ENCODE measurements at regions not wholly inside any gene's neighbourhood (a gene's known extent, or its start where the extent isn't known, plus 50 kb on each side); places are given as distances from the start of the nearest gene placed in this dataset.
"Not testable (repeated sequence)": the region's sequence is repeated elsewhere in the genome, so short reads cannot be mapped to it uniquely, and the experiment has no call there.

DNA sequence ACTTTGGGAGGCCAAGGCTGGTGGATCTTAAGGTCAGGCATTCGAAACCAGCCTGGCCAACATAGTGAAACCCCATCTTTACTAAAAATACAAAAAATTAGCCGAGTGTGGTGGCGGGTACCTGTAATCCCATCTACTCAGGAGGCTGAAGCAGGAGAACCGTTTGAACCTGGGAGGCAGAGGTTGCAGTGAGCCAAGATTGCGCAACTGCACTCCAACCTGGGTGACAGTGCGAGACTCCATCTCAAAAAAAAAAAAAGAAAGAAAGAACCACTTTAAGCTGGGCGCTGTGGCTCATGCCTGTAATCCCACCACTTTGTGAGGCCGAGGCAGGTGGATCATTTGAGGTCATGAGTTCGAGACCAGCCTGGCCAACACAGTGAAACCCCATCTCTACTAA, 119.8 kb upstream of the NETO1 start:
- not testable (repeated sequence) for H3K4me1 ChIP-seq (ENCODE audit: insufficient read depth); H3K4me3 ChIP-seq (ENCODE audit: low read depth, low read length); DNase-seq (ENCODE audit: extremely low spot score); H3K27ac ChIP-seq (ENCODE audit: low read depth); H3K36me3 ChIP-seq (ENCODE audit: insufficient read depth)
- WGBS = 78% methylated on average over 9 of the region's 9 CpGs

DNA sequence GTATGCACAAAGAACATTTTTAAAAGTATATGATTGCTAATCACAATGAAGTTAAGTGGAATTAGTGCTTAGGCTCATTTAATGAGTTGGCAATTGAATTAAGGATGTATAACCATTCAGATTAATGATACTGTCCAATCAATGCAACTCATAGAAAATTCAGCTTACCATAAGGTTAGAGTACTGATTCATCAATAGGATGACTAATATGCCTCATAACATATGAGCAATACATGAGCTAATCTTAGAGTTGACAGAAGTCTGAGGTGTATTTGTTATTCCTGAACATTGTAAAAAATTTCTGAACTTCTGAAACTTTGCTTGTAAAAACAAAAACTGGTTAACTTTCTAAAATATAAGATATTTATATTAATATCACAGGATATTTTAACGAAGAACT, 118.3 kb upstream of the NETO1 start:
- no peaks in the 10 kb centered on the region for H3K4me1 ChIP-seq (ENCODE audit: insufficient read depth)
- WGBS = 88% methylated on average over 1 of the region's 1 CpG

DNA sequence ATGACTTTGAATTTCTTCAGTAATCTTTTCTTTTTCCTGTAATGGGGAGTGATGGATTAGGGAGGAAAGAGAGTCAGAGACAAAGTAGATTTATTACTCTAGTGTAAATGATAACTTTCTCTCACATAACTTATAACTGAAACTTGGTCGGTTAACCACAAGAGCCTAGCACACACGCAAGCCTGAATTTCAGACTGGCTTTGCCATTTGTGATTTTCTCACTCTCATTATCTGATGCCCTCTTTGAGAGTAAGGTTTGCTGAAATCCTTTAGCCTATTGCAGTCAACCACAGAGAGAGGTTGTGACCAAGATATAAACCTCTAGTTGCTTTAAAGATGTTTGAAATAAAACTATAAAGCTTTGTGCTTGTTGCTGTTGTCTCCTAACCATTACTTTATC, 117.9 kb upstream of the NETO1 start:
- H3K4me1 ChIP-seq (ENCODE audit: insufficient read depth) = no peaks in the 10 kb centered on the region
- no peak overlapping the region for H3K27ac ChIP-seq (ENCODE audit: low read depth)
- WGBS = 25% methylated on average over 2 of the region's 2 CpGs
- no peak for DNase-seq (ENCODE audit: extremely low spot score)
- H3K4me3 ChIP-seq (ENCODE audit: low read depth, low read length) = no peak overlapping the region
- H3K36me3 ChIP-seq (ENCODE audit: insufficient read depth) = no peaks in the 10 kb centered on the region

More for the DNA sequence above, 118.3 kb upstream of the NETO1 start:
- DNase-seq (ENCODE audit: extremely low spot score) = no peak
- Histone ChIP-seq H3K27ac (ENCODE audit: low read depth) (no peak overlapping the region), H3K36me3 (ENCODE audit: insufficient read depth) (no peaks in the 10 kb centered on the region), H3K4me3 (ENCODE audit: low read depth, low read length) (no peak overlapping the region)

DNA sequence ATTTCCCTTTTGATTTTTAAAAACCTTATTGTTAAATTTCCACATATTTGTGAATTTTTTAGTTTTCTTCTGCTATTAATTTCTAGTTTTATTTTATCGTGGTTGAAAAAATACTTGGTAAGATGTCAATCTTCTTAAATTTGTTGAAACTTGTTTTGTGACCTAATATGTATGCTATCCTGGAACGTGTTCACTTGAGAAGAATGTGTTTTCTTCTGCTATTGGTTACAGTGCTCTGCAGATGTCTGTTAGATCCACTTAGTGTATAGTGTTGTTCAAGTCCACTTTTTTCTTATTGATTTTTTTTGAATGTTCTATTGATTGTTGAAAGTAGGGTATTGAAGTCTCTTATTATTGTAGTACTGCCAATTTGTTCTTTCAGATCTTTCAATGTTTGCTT, 116.5 kb upstream of the NETO1 start:
- H3K27ac ChIP-seq (ENCODE audit: low read depth) = no peak overlapping the region
- H3K4me3 ChIP-seq (ENCODE audit: low read depth, low read length) = no peak overlapping the region
- H3K36me3 ChIP-seq (ENCODE audit: insufficient read depth) = no peaks in the 10 kb centered on the region
- H3K4me1 ChIP-seq (ENCODE audit: insufficient read depth) = no peaks in the 10 kb centered on the region
- DNase-seq (ENCODE audit: extremely low spot score) = no peak
- 77% methylated on average over 2 of the region's 2 CpGs for WGBS

DNA sequence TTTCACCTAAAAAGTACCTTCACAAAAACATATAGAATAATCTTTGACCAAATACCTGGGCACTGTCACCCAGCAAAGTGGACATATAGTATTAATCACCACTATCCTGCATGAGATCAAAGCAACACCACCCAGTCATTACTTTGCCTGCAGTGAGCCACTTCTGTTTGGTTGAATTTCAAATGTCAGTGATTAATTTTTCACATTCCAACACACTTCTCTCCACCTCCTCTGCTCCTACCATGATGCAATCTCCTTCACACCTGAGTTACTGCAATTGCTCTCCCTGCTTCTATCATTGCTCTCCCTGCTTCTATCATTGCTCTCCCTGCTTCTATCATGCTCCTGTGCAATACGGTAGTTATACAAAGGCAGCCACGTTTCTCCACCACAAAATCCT, 106.1 kb upstream of the NETO1 start:
- no peak overlapping the region for H3K4me3 ChIP-seq (ENCODE audit: low read depth, low read length)
- H3K4me1 ChIP-seq (ENCODE audit: insufficient read depth) = no peaks in the 10 kb centered on the region
- 76% methylated on average over 2 of the region's 2 CpGs for WGBS
- no peak for DNase-seq (ENCODE audit: extremely low spot score)
- H3K36me3 ChIP-seq (ENCODE audit: insufficient read depth) = no peaks in the 10 kb centered on the region
- no peak overlapping the region for H3K27ac ChIP-seq (ENCODE audit: low read depth)

DNA sequence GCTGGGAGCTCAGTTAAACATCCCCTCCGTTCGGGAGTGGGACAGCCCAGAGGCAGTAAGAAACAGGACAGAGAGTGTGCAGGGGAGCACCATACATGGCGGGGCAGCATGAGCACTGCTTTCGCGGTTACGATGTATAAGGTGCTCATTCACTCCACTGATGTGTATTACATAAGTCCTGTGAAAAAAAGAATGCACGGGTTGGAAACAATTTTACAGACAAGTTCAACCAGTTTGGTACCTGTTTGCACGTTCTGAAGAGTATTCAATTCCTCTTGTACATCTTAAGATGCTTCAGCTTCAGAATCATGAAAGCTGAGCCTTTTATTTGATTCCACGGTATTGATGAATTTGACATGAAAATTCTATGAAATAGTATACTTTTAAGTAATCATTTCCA, 97.8 kb upstream of the NETO1 start:
- no peaks in the 10 kb centered on the region for H3K4me1 ChIP-seq (ENCODE audit: insufficient read depth)
- H3K4me3 ChIP-seq (ENCODE audit: low read depth, low read length) = no peak overlapping the region
- WGBS = 74% methylated on average over 9 of the region's 9 CpGs
- H3K27ac ChIP-seq (ENCODE audit: low read depth) = no peak overlapping the region
- no peaks in the 10 kb centered on the region for H3K36me3 ChIP-seq (ENCODE audit: insufficient read depth)
- no peak for DNase-seq (ENCODE audit: extremely low spot score)

DNA sequence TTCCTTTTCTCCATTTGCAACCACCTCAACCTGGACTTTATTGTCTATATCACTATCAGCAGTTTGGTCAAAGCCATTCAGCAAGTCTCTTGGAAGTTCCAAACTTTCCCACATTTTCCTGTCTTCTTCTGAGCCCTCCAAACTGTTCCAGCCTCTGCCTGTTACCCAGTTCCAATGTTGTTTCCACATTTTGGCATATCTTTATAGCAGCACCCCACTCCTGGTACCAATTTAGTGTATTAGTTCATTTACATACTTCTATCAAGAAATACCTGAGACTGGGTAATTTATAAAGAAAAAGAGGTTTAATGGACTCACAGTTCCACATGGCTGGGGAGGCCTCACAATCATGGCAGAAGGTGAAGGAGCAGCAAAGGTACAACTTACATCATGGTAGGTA, 90.4 kb upstream of the NETO1 start:
- H3K4me3 ChIP-seq (ENCODE audit: low read depth, low read length); DNase-seq (ENCODE audit: extremely low spot score); H3K36me3 ChIP-seq (ENCODE audit: insufficient read depth); H3K27ac ChIP-seq (ENCODE audit: low read depth); H3K4me1 ChIP-seq (ENCODE audit: insufficient read depth): not testable (repeated sequence)

DNA sequence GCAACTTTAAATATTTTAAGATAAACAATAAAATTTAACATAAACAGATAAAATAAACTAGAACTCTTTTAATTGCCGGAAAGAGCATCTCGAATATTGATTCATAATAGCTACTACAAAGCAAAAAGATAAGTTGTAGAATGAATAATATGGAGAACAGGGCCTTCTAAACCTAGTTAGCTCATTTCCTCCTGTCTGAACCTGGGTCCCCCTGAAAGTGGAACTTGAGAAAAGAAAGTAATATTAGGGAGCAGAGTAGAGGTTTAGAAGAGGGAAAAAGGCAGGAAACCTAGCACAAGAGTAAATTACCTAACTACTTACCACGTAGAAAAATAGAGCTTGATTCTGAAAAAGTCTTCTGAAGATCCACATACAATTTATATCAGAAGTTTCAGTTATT, 80.7 kb upstream of the NETO1 start:
- 45% methylated on average over 3 of the region's 3 CpGs for WGBS
- DNase-seq (ENCODE audit: extremely low spot score) = no peak
- Histone ChIP-seq H3K4me1 (ENCODE audit: insufficient read depth) (no peaks in the 10 kb centered on the region), H3K36me3 (ENCODE audit: insufficient read depth) (no peaks in the 10 kb centered on the region), H3K4me3 (ENCODE audit: low read depth, low read length) (no peak overlapping the region), H3K27ac (ENCODE audit: low read depth) (no peak overlapping the region)

DNA sequence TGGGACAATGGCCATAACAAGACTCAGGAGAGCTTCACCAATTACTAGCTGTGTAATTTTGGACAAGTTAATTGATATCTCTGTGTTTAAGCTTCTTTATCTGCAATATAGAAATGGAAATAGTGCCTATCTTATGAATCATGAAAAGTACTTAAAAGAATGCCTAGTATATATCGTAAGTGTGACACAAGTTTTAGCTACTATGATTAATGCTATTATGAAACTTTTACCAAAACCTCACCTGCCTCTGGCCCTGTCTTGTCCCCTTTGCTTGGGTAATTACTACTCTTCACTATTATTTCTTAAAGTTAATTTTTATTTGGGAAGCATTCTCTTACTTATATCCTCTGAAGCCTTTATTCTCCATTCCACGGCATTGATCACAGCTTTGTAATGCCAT, 75.0 kb upstream of the NETO1 start:
- no peak overlapping the region for H3K27ac ChIP-seq (ENCODE audit: low read depth)
- 92% methylated on average over 2 of the region's 2 CpGs for WGBS
- no peak for DNase-seq (ENCODE audit: extremely low spot score)
- H3K4me3 ChIP-seq (ENCODE audit: low read depth, low read length) = no peak overlapping the region
- no peaks in the 10 kb centered on the region for H3K4me1 ChIP-seq (ENCODE audit: insufficient read depth)
- H3K36me3 ChIP-seq (ENCODE audit: insufficient read depth) = no peaks in the 10 kb centered on the region

DNA sequence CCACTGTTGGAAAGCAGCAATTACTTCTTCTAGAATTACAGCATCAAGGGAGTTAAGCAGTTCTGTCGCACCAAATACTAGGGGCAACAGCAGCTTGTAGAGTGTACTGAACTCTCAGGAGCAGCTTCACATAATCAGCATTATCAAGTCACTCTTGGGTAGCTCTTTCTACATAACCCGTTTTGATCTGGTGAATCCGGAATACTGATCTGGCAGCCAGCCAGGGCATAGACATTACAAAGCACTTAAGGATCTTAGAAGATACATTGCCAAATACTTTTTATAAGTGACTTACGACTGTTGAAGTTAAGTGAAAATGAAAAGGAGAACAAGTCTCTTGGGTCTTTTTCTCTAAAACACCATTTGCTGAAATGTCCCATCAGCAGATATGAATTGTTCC, 73.2 kb upstream of the NETO1 start:
- DNase-seq (ENCODE audit: extremely low spot score) = no peak
- no peaks in the 10 kb centered on the region for H3K4me1 ChIP-seq (ENCODE audit: insufficient read depth)
- H3K4me3 ChIP-seq (ENCODE audit: low read depth, low read length) = no peak overlapping the region
- no peaks in the 10 kb centered on the region for H3K36me3 ChIP-seq (ENCODE audit: insufficient read depth)
- WGBS = 31% methylated on average over 4 of the region's 4 CpGs
- no peak overlapping the region for H3K27ac ChIP-seq (ENCODE audit: low read depth)

DNA sequence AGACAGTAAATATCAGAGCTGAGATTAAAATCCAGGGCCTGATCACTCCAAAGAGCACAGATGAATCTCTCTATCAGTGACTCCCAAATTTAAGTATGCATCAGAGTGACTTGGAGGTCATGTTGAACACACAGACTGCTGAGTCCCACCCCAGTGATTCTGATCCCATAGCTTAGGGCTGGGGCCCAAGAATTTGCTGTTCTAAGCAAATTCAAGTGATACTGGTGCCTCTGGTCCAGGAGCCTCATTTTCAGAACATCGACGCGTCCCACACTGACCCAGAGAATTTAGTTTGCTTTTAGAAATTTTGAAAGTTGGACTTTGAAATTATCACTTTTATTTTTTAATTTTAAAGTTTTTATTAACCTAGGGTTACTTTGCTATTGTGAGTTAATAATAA, 72.7 kb upstream of the NETO1 start:
- H3K4me3 ChIP-seq (ENCODE audit: low read depth, low read length) = no peak overlapping the region
- no peaks in the 10 kb centered on the region for H3K4me1 ChIP-seq (ENCODE audit: insufficient read depth)
- no peaks in the 10 kb centered on the region for H3K36me3 ChIP-seq (ENCODE audit: insufficient read depth)
- no peak for DNase-seq (ENCODE audit: extremely low spot score)
- no peak overlapping the region for H3K27ac ChIP-seq (ENCODE audit: low read depth)
- WGBS = 80% methylated on average over 3 of the region's 3 CpGs

DNA sequence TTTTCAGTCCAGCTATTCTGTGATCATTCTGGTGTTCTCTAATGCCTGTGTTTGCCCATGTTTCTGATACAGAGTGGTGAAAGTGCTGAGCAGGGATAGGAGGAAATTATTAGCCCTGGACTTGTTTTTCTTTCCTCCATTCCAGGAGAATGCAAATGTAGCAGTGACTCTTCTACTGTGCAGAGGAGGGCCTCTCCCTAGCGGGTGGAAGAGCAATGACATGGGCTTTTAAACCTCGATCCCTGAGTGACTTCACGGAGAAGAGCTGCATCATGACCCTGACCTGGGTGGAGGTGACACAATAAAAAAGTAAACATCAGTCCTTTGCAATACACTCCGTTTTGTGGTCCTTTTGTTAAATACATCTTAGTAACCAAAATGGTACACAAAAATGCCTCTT, 68.0 kb upstream of the NETO1 start:
- Histone ChIP-seq H3K4me1 (ENCODE audit: insufficient read depth) (no peaks in the 10 kb centered on the region), H3K36me3 (ENCODE audit: insufficient read depth) (no peaks in the 10 kb centered on the region), H3K4me3 (ENCODE audit: low read depth, low read length) (no peak overlapping the region), H3K27ac (ENCODE audit: low read depth) (no peak overlapping the region)
- 69% methylated on average over 4 of the region's 4 CpGs for WGBS
- DNase-seq (ENCODE audit: extremely low spot score) = no peak

DNA sequence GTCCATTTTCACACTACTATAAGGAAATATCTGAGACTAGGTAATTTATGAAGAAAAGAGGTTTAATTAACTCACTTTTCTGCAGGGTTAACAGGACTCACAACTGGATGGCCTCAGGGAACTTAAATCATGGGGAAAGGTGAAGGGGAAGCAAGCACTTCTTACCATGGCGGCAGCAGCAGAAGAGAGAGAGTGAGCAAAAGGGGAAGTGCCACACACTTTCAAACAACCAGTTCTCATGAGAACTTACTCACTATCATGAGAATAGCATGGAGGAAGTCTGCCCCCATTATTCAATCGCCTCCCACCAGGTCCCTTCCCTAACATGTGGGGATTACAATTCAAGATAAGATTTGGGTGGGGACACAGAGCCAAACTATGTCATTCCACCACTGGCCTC, 55.1 kb upstream of the NETO1 start:
- no peaks in the 10 kb centered on the region for H3K36me3 ChIP-seq (ENCODE audit: insufficient read depth)
- DNase-seq (ENCODE audit: extremely low spot score) = no peak
- no peaks in the 10 kb centered on the region for H3K4me1 ChIP-seq (ENCODE audit: insufficient read depth)
- H3K4me3 ChIP-seq (ENCODE audit: low read depth, low read length) = no peak overlapping the region
- WGBS = 70% methylated on average over 2 of the region's 2 CpGs
- no peak overlapping the region for H3K27ac ChIP-seq (ENCODE audit: low read depth)
